ENCODE measurements at regions not wholly inside any gene's neighbourhood (a gene's known extent, or its start where the extent isn't known, plus 50 kb on each side); places are given as distances from the start of the nearest gene placed in this dataset.

DNA sequence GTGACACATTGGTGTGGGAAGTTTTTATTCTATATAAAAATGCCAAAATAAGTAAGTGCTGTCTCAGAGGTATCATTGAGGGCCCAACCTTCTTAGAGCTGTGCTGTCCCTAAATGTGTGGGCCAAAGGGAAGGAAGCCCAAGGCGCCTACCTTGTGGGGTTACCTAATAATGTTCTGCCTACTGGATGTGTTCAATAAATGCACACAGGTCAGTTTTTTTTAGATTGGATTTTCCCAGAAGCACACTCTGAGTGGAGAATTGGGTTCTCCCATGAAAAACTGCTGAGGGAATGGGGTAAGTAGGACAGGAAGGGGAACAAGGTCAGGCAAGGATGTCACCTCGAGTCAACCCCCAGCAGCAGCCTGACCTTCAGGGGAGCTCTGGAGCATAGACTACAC lies 168.7 kb upstream of the FRMD4B start:
- TF ChIP-seq POLR2AphosphoS5 (IDR thresholded peaks at IDR 0.05; ENCODE audit: borderline replicate concordance, low read depth, low read length): no peak
- TF ChIP-seq EZH2 (IDR thresholded peaks at IDR 0.05): no peak

All from SK-N-MC (cell line).